ENCODE measurements at regions not wholly inside any gene's neighbourhood (a gene's known extent, or its start where the extent isn't known, plus 50 kb on each side); places are given as distances from the start of the nearest gene placed in this dataset.

GRCh38 chr18:64365106-64365505, 216.2 kb upstream of the LINC00305 start:
- no peak for DNase-seq
- no peaks in the 10 kb centered on the region for H3K36me3 ChIP-seq
- H3K4me3 ChIP-seq, result no peak overlapping the region
- H3K27ac ChIP-seq, result no peak overlapping the region
- no peaks in the 10 kb centered on the region for H3K9me3 ChIP-seq
- no peak for TF ChIP-seq CTCF (IDR thresholded peaks at IDR 0.05)
- TF ChIP-seq POLR2A (IDR thresholded peaks at IDR 0.05), result no peak
- no peaks in the 10 kb centered on the region for H3K4me1 ChIP-seq
- no peaks in the 10 kb centered on the region for H3K27me3 ChIP-seq
- intact Hi-C loops (cut with DNase I; ENCODE audit: low total_unique reads), result no loop called here

DNA sequence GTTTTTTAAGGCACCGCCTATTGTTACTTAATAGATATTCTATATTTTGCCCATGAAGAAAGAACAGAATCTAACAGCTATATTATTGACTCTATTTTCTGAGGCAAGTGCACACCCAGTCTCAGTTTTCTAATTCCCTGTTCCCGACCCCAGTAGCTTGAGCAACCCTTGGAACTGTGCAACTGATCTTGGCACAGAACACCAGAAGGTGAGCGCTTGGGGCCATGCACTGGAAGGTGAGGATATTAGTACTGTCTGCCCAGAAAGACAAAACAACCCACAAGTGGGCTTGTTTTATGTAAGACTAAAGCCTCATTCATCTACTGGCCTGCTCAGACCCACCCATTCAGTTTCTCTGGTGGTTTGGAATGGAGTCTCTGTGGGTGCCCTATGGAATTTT, 188.8 kb upstream of the LINC00305 start:
- DNase-seq, result no peak
- H3K4me1 ChIP-seq, result no peaks in the 10 kb centered on the region
- H3K9me3 ChIP-seq, result no peaks in the 10 kb centered on the region
- intact Hi-C loops (cut with DNase I; ENCODE audit: low total_unique reads), result no loop called here
- no peak overlapping the region for H3K27ac ChIP-seq
- no peak for TF ChIP-seq CTCF (IDR thresholded peaks at IDR 0.05)
- no peaks in the 10 kb centered on the region for H3K36me3 ChIP-seq
- no peak overlapping the region for H3K4me3 ChIP-seq
- no peaks in the 10 kb centered on the region for H3K27me3 ChIP-seq

GRCh38 chr18:64337018-64337417, 188.1 kb upstream of the LINC00305 start:
- DNase-seq, result no peak
- intact Hi-C loops (cut with DNase I; ENCODE audit: low total_unique reads), result no loop called here
- Histone ChIP-seq H3K4me3 (no peak overlapping the region), H3K36me3 (no peaks in the 10 kb centered on the region), H3K9me3 (no peaks in the 10 kb centered on the region), H3K27ac (no peak overlapping the region), H3K4me1 (no peaks in the 10 kb centered on the region), H3K27me3 (no peaks in the 10 kb centered on the region)
- TF ChIP-seq CTCF (IDR thresholded peaks at IDR 0.05) (no peak), POLR2A (IDR thresholded peaks at IDR 0.05) (no peak)

- no peak overlapping the region for H3K4me3 ChIP-seq
- intact Hi-C loops (cut with DNase I; ENCODE audit: low total_unique reads), result no loop called here
- H3K9me3 ChIP-seq, result no peaks in the 10 kb centered on the region
- H3K27me3 ChIP-seq, result no peaks in the 10 kb centered on the region
- H3K27ac ChIP-seq, result no peak overlapping the region
- no peaks in the 10 kb centered on the region for H3K4me1 ChIP-seq
- DNase-seq, result no peak
- H3K36me3 ChIP-seq, result no peaks in the 10 kb centered on the region
- TF ChIP-seq CTCF (IDR thresholded peaks at IDR 0.05) (no peak), POLR2A (IDR thresholded peaks at IDR 0.05) (no peak)
Measured at GRCh38 chr18:64334748-64335147, 185.9 kb upstream of the LINC00305 start.

- no peak for TF ChIP-seq CTCF (IDR thresholded peaks at IDR 0.05)
- TF ChIP-seq POLR2A (IDR thresholded peaks at IDR 0.05), result no peak
- no peak for DNase-seq
- H3K4me1 ChIP-seq, result no peaks in the 10 kb centered on the region
- intact Hi-C loops (cut with DNase I; ENCODE audit: low total_unique reads), result no loop called here
- no peaks in the 10 kb centered on the region for H3K9me3 ChIP-seq
- no peaks in the 10 kb centered on the region for H3K36me3 ChIP-seq
- no peak overlapping the region for H3K27ac ChIP-seq
- no peak overlapping the region for H3K4me3 ChIP-seq
- no peaks in the 10 kb centered on the region for H3K27me3 ChIP-seq
Measured at GRCh38 chr18:64333584-64333983, 184.7 kb upstream of the LINC00305 start.
